T-helper 1 cell treated with Interleukin-12 subunit alpha and Interleukin-12 subunit beta and Interleukin-4 antibody, amounts not matched to agents 30 μg/mL and 1 μg/mL, for 36 hours (primary cell): ENCODE measurements at regions not wholly inside any gene's neighbourhood (a gene's known extent, or its start where the extent isn't known, plus 50 kb on each side); places are given as distances from the start of the nearest gene placed in this dataset.
"Not testable (repeated sequence)": the region's sequence is repeated elsewhere in the genome, so short reads cannot be mapped to it uniquely, and the experiment has no call there.

Experiments used
- H3K27ac Mint-ChIP-seq: one replicate; pipeline ENCODE4 v1.8.0; 2021; ENCODE audit warnings: mild to moderate bottlenecking, mixed read lengths
- H3K27me3 Mint-ChIP-seq: one replicate; pipeline ENCODE4 v1.8.0; 2021; ENCODE audit warnings: low read depth, mixed read lengths
- H3K36me3 Mint-ChIP-seq: one replicate; pipeline ENCODE4 v1.8.0; 2021; ENCODE audit warnings: low read depth, mixed read lengths
- H3K4me1 Mint-ChIP-seq: one replicate; pipeline ENCODE4 v1.8.0; 2021; ENCODE audit warnings: low read depth, mixed read lengths
- H3K4me3 Mint-ChIP-seq: one replicate; pipeline ENCODE4 v1.8.0; 2021; ENCODE audit warnings: mild to moderate bottlenecking, moderate library complexity, mixed read lengths
- H3K9me3 Mint-ChIP-seq: one replicate; pipeline ENCODE4 v1.8.0; 2021; ENCODE audit warnings: mixed read lengths

DNA sequence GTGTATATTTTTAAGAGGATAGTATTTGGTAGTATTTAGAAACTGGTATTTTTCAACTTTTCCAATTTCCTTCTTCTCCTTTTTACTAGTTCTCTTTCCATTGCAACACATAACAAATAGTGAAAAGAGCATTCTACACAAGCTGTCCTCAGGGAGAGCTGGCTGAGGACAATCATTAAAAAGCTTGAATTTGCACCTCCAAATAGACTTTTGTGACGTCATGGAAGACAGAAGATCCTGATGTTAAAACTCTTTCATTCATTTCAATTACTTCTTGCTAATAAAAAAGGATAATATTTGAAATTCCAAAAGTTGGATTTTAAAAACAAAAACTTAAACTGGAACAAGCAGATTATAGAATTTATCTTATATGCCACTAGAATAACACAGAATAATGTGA lies 1356.3 kb downstream of the RPIA start:
- not testable (repeated sequence) for H3K27me3 Mint-ChIP-seq, H3K4me3 Mint-ChIP-seq, H3K27ac Mint-ChIP-seq, H3K4me1 Mint-ChIP-seq, H3K9me3 Mint-ChIP-seq, H3K36me3 Mint-ChIP-seq

DNA sequence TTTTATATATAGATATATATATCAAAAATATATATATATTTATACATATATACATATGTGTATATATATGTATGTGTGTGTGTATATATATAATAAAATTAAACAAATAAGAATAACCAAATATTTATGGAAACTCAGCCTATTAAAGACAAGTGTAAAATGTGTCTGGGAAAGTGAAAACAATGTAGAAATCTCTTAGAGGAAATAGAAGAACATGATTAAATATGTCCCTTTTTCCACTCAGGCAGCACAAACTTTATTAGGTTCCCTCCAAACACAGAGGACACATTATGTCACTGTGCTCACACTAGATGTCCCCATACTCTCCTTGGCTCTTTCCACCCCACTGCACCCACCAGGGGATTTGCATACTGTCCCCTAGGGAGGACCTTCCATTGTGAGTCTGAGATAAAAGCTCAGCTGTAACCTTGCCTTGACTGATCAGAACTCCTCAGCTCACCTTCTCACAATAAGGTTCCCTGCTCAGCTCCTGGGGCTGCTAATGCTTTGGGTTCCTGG lies 1360.7 kb downstream of the RPIA start:
- H3K27me3 Mint-ChIP-seq, H3K27ac Mint-ChIP-seq, H3K9me3 Mint-ChIP-seq, H3K4me1 Mint-ChIP-seq, H3K36me3 Mint-ChIP-seq, H3K4me3 Mint-ChIP-seq: not testable (repeated sequence)

DNA sequence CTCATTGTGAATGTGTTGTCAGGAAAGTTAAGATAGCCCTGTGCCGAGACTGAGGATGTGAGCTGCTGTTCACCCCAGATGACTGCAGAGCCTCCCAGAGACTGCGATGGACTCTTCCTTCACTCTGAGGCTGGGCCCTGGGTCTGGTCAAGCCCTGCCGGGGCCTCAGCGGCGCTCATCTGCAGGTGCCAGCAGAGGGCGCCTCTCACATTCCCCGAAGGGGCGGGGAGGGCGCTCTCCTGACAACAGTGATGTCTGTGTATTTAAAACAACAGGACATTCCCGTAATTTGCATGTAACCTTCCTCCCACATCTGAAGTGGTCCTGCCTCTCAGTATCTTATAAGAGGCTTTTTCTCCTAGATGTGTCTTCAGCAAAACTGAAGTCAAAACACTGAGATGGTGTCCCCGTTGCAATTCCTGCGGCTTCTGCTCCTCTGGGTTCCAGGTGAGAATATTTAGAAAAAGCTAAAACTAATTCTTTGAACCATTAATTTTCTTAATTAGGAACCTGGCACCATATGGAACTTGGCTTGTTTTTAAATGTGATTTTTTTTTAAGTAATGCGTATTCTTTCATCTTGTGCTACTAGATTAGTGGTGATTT lies 1377.9 kb downstream of the RPIA start:
- Mint-ChIP-seq H3K9me3 (no peaks in the 10 kb centered on the region), H3K27me3 (no peaks in the 10 kb centered on the region), H3K4me3 (no peak overlapping the region), H3K36me3 (no peaks in the 10 kb centered on the region), H3K4me1 (no peaks in the 10 kb centered on the region), H3K27ac (no peak overlapping the region)

DNA sequence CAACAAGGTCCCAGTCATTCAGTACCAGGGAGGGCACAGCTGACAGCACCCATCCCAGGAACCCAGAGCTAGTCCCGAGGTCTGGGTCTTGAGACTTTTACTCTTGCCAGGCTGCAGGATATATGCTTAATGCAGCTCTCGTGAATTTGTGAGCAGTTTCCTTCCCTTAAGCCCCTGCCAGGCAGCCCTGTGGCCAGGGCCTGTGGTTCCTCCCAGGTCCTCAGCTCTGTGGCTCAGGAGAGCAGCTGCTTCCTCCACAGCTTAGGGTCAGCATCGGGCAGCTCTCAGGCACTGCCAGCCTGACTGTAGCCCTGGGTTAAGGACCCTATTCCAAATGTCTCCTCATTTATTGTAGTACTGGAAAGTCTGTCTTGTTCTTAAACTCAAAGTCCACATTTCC lies 1384.8 kb downstream of the RPIA start:
- no peak overlapping the region for H3K27ac Mint-ChIP-seq
- H3K27me3 Mint-ChIP-seq = no peaks in the 10 kb centered on the region
- no peaks in the 10 kb centered on the region for H3K9me3 Mint-ChIP-seq
- H3K36me3 Mint-ChIP-seq = no peaks in the 10 kb centered on the region
- H3K4me1 Mint-ChIP-seq = no peaks in the 10 kb centered on the region
- no peak overlapping the region for H3K4me3 Mint-ChIP-seq

DNA sequence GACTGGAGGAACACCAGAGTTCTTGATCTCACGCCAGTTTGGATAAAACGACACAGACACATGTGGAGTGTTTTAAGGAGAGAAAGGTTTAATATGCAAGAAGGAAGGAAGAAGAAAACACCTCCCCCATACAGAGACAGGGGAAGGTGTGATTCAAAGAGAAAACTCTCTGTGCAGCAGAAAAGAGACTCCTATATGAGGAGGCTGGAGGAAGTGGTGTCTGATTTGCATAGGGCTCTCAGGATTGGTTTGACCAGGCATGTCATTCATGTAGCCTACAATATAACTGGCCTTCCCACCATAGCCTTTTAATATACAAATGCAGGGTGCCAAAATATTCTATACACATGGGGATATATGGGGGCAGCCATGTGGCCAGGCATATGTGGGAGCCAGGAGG lies 1386.5 kb downstream of the RPIA start:
- Mint-ChIP-seq H3K4me1 (no peaks in the 10 kb centered on the region), H3K27me3 (no peaks in the 10 kb centered on the region), H3K27ac (no peak overlapping the region), H3K4me3 (no peak overlapping the region), H3K36me3 (no peaks in the 10 kb centered on the region), H3K9me3 (no peaks in the 10 kb centered on the region)

DNA sequence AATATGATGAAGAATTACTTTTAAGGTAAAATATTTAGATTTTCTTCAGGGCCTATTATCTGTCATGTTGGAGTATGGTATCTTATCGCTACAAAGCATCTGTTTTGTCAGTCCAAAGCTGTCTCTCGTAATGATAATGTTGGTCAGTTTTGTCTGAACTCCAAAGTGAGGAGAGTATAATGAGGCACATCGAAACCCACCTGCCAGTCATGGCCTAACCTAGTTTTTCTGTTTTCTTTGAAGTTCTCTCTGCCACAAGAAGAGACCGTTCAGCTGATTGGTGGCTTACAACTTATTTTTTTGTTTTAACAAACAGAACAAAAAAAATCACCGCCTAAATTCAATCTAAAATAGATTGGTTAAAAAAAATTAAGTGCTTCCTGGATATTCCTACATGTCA lies 1387.9 kb downstream of the RPIA start:
- Mint-ChIP-seq H3K27me3 (no peaks in the 10 kb centered on the region), H3K36me3 (no peaks in the 10 kb centered on the region), H3K9me3 (no peaks in the 10 kb centered on the region), H3K4me3 (no peak overlapping the region), H3K4me1 (no peaks in the 10 kb centered on the region), H3K27ac (no peak overlapping the region)

DNA sequence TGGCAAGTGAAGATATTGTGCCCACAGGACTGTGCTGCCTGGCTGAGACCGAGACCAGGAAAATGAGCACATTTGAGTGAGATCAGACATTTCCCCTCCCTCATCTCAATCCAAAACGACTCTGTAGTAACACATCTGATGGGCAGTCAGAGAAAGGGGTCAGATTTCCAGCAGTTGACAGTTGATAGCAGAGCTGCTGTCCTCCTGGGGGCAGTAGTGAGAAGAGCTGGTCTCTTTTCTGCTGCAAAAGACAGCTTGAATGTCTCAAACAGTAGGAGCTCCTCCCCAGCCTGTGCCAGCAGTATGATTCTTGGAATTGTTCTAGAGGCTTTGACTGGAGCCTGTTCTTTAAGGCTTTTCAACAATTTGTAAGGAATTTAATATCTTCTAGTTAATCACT lies 1396.3 kb downstream of the RPIA start:
- H3K4me3 Mint-ChIP-seq, H3K4me1 Mint-ChIP-seq, H3K36me3 Mint-ChIP-seq, H3K9me3 Mint-ChIP-seq, H3K27me3 Mint-ChIP-seq, H3K27ac Mint-ChIP-seq: not testable (repeated sequence)

DNA sequence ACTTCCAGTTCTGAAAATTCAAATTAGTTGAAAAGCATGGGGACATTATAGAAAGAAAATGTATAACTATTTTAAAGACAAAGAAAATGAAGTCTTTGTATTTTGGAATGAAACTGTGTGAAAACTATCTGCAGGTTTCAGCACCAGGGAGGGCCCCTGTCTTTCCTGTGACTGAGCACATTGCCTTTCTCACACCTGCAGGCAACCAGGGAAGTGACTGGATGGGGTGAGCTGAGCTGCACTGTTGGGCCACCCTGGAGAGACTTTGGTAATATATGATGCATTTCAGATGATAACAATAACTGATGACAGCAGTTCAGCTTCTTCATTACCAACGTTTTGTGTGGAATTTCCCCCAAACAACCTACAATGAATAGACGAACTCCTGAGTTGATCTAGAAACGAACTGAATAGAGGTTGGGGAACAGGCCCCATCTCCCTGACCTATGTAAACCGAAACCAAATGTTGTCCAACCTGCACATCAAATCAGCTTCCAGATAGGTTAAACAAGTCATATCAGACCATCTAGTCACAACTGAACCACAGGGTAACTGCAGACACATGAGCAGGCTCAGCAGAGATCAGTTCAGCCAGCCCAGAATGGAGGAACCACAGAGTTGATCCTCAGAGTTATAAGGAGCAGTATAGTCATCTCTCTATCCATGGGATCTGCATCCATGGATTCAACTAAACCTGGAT lies 1402.2 kb downstream of the RPIA start:
- not testable (repeated sequence) for H3K4me3 Mint-ChIP-seq, H3K4me1 Mint-ChIP-seq, H3K27me3 Mint-ChIP-seq, H3K9me3 Mint-ChIP-seq, H3K27ac Mint-ChIP-seq, H3K36me3 Mint-ChIP-seq

DNA sequence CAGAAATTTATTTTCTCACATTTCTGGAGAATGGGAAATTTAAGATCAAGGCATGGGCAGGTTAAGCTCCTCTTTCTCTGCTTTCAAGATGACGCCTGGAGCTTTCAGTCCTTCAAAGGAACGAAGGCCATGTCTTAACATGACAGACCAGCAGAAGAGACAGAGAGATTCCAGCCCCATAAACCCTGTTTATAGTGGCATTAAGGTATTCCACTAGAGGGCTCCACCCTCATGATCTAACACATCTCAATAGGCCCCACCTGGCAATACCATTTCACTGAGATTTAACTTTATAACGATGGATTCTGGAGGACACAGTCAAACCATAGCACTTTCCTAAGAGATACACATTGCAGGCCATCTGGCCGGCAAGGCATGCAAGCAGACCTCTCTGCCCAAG lies 1406.1 kb downstream of the RPIA start:
- H3K36me3 Mint-ChIP-seq, H3K27ac Mint-ChIP-seq, H3K9me3 Mint-ChIP-seq, H3K4me3 Mint-ChIP-seq, H3K27me3 Mint-ChIP-seq, H3K4me1 Mint-ChIP-seq: not testable (repeated sequence)

DNA sequence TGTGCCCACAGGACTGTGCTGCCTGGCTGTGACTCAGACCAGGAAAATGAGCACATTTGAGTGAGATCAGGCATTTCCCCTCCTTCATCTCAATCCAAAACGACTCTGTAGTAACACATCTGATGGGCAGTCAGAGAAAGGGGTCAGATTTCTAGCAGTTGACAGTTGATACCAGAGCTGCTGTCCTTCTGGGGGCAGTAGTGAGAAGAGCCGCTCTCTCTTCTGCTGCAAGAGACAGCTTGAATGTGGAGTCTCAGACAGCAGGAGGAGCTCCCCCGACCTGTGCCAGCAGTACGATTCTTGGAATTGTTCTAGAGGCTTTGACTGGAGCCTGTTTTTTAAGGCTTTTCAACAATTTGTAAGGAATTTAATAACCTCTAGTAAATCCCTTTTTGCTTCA lies 1413.7 kb downstream of the RPIA start:
- not testable (repeated sequence) for H3K27me3 Mint-ChIP-seq, H3K9me3 Mint-ChIP-seq, H3K27ac Mint-ChIP-seq, H3K36me3 Mint-ChIP-seq, H3K4me3 Mint-ChIP-seq, H3K4me1 Mint-ChIP-seq

DNA sequence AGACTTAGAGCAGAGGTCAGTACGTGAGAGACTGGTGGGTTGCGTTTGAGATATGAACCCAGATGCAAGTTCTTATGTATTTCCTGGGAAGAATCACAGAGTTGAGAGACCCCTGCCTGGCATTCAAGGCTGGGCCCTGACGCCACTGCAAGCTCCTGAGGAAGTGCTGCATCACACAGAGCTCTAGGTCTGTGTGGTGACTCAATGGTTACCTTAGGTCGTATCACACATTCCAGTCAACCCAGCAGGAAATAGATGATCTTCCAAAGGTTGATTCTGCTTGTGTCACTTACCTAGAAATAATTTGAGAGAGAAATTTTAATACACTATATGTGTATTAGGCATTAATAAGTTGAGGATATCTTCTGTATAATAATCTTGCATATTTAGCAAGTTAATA lies 1431.9 kb downstream of the RPIA start:
- not testable (repeated sequence) for H3K27me3 Mint-ChIP-seq, H3K36me3 Mint-ChIP-seq, H3K4me3 Mint-ChIP-seq, H3K27ac Mint-ChIP-seq, H3K4me1 Mint-ChIP-seq, H3K9me3 Mint-ChIP-seq

DNA sequence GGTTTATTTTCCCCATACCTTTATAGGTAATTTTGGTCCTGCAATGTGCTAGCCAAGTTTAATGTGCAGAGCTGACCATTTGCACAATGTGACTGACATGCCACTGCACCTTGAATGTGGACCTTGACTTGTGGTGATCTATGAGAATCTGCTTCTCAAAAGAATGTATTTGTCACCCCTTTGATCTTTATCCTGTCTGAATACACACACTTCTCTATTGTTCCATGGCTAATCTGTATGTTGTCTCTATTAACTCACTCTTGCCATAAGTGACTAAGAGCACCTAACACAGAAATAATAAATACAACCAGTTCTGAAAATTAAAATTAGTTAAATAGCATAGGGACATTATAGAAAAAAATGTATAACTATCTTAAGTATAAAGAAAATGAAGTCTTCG lies 1447.6 kb downstream of the RPIA start:
- H3K9me3 Mint-ChIP-seq, H3K27me3 Mint-ChIP-seq, H3K4me1 Mint-ChIP-seq, H3K27ac Mint-ChIP-seq, H3K36me3 Mint-ChIP-seq, H3K4me3 Mint-ChIP-seq: not testable (repeated sequence)

DNA sequence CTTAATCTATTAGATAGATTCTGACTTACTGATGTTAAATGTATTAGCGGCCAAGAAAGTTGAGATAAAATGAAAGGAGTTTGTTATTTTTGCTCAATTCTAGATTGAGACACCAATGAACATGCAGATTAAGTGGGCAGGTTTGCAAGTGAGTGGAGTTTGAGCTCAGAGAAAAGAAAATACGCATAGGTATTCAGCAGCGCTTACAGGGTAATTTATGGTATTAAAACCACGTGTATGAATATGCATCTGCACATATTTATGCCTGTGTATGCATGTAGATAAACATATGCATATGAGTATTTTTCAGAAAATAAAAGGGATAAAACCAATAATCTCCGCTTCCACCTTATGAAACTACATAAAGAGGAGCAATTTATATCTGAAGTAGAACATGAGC lies 1450.1 kb downstream of the RPIA start:
- not testable (repeated sequence) for H3K27ac Mint-ChIP-seq, H3K4me3 Mint-ChIP-seq, H3K27me3 Mint-ChIP-seq, H3K9me3 Mint-ChIP-seq, H3K36me3 Mint-ChIP-seq, H3K4me1 Mint-ChIP-seq

DNA sequence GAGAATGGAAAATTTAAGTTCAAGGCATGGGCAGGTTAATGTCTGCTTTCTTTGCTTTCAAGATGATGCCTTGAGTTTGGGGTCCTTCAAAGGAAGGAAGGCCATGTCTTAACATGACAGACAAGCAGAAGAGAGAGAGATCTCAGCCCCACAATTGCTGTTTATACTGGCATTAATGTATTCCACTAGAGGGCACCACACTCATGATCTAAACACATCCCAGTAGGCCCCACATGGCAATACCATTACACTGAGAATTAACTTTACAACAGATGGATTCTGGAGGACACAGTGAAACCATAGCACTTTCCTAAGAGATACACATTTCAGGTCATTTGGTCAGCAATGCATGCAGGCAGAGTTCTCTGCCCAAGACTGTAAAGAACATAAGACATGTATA lies 1460.3 kb downstream of the RPIA start:
- H3K27me3 Mint-ChIP-seq, H3K36me3 Mint-ChIP-seq, H3K4me3 Mint-ChIP-seq, H3K27ac Mint-ChIP-seq, H3K9me3 Mint-ChIP-seq, H3K4me1 Mint-ChIP-seq: not testable (repeated sequence)

DNA sequence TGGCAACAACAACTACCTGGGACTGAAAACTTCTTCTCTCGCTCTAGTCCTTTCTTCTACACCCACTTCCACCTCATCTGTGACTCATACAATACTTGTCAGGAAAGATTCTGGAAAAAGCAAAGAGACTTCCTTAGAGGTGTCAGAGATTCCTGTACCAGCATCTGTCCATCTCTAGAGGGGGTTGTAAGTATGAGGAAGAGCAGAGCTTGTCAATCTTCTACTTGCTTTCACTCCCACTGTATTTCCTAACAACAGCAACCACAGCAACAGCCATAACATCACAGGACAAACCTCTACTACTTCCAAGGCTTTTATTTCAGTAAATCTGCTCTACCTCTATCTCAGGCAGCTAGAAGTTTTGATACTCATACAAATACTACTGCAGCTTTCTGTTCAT lies 1479.5 kb downstream of the RPIA start:
- not testable (repeated sequence) for H3K36me3 Mint-ChIP-seq, H3K4me3 Mint-ChIP-seq, H3K27me3 Mint-ChIP-seq, H3K4me1 Mint-ChIP-seq, H3K27ac Mint-ChIP-seq, H3K9me3 Mint-ChIP-seq

DNA sequence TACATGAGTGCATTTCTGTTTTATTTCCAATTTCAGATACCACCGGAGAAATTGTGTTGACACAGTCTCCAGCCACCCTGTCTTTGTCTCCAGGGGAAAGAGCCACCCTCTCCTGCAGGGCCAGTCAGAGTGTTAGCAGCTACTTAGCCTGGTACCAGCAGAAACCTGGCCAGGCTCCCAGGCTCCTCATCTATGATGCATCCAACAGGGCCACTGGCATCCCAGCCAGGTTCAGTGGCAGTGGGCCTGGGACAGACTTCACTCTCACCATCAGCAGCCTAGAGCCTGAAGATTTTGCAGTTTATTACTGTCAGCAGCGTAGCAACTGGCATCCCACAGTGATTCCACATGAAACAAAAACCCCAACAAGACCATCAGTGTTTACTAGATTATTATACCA lies 1481.6 kb downstream of the RPIA start:
- H3K4me3 Mint-ChIP-seq, H3K27ac Mint-ChIP-seq: not testable (repeated sequence)

More for the DNA sequence above, 1481.6 kb downstream of the RPIA start:
- H3K9me3 Mint-ChIP-seq, H3K27me3 Mint-ChIP-seq, H3K4me1 Mint-ChIP-seq, H3K36me3 Mint-ChIP-seq: not testable (repeated sequence)
